Renal cortex interstitium (tissue), 11 donors: ENCODE measurements at regions not wholly inside any gene's neighbourhood (a gene's known extent, or its start where the extent isn't known, plus 50 kb on each side); places are given as distances from the start of the nearest gene placed in this dataset.
A peak's percentile ranks its signal among the peaks of the same experiment; 100 is the strongest.
"Not testable (repeated sequence)": the region's sequence is repeated elsewhere in the genome, so short reads cannot be mapped to it uniquely, and the experiment has no call there.

Experiments
- DNase-seq, 11 donors: peaks; one replicate each; pipeline ENCODE4 v3.0.0-alpha.2; 2013; ENCODE audit warnings: low read depth in 9 of 11, low spot score in 4 of 11; ENCODE audit errors: extremely low read depth in 1 of 11

DNA sequence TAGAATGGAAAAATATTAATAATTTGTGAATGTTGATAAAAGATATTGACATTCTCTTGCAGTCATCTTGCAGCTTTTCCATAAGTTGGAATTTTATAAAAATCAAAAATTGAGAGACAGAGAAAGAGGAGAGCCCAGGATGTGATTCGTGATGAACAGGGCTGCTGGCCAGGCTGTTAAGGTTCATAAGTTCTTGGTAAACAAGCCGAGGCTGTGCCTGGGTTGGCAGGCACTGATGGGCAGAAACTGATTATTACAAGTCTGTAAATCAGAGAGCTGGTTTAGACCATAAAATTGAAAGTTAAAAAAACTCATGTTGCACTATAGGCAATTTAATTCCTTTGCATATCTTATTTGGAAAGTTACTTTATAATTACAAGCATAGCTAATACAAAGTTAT is 533.7 kb downstream of the HAPSTR1 start:
- DNase-seq = peak in 4 of 11 donors; percentile 8 to 35 (median 30)

DNA sequence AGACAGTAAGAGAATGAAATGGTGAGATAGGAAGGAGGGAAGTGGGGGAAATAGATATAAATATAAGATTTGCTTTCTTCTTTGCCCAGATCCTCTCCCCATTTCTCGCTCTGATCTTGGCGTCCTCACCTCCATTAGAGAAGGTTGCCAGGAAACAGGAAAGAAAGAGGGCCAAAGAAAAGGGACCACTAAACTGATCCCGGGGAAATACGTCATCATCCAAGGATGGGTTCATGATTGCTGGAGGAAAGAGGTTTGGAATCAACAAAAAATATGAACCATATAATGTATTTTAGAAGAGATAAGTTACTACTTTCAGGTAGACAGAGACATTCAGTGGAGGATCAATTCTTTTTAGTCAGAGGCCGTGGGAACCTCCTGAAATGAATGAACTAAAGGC is 536.0 kb downstream of the HAPSTR1 start:
- DNase-seq = no peak

DNA sequence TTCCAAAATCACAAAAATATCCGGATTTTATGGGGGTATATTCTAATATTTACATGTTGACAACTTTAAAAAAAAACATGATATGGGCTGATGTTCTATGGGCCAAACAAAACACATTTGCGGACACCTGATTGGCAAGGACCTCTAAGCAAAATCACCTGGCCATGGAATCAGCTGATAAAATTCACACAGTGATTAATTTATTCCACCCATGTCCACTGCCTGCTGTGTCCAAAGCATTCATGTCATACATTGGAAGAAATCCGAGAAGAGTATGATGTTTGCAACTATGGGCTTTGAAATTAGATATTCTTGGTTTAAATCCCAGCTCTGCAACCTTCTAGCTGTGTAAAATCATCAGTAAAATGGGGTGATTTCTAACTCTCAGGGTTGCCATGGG is 538.7 kb downstream of the HAPSTR1 start:
- no peak for DNase-seq

DNA sequence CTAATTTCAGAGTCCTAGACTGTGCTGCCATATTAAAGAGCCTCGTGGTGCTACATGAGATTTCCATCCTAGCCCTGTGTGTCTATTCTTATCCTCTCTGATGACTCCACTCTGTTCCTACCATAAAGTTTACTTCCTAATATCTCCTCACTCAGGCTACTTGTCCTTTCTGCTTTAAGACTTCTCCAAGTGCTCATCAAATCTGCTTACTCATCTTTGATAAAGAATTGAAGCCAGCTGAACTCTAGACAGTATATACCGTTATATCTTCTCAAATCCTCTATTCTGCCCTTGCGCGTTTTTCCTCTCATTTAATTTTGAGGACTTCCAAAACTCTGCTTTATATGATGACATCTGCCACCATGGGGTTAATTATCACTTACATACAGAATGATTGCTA is 539.5 kb downstream of the HAPSTR1 start:
- no peak for DNase-seq

DNA sequence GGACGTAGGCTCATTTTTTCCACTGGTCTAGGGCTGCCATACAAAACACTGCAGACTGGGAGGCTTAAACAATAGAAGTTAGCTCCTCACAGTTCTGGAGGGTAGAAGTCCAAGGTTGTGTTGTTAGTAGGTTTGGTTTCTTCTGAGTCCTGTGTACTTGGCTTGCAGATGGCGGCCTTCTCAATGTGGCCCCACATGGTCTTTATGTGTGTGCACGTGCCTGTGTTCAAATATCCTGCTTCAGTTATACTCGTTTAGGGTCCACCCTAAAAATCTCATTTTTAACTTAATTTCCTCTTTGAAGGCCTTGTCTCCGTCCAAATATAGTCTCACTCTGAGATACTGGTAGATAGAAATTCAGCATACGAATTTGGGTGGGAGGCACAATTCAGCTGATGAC is 542.4 kb downstream of the HAPSTR1 start:
- DNase-seq = no peak

DNA sequence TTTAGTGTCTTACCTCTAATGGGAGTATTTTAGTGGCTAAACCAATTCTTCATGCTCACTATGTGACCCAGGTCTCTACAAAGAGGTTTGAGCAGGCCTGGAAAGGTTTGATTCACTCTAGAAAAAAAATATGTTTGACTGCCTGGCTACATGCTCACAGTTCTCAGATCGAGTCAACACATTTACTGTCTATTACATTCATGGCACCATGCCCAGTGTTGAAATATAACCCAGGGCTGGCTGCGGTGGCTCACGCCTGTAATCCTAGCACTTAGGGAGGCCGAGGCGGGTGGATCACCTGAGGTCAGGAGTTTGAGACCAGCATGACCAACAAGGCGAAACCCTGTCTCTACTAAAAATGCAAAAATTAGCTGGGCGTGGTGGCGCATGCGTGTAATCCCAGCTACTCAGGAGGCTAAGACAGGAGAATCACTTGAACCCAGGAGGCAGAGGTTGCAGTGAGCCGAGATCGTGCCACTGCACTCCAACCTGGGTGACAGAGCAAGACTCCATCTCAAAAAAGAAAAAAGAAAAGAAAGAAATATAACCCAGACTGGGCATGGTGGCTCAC is 543.8 kb downstream of the HAPSTR1 start:
- DNase-seq = not testable (repeated sequence)

DNA sequence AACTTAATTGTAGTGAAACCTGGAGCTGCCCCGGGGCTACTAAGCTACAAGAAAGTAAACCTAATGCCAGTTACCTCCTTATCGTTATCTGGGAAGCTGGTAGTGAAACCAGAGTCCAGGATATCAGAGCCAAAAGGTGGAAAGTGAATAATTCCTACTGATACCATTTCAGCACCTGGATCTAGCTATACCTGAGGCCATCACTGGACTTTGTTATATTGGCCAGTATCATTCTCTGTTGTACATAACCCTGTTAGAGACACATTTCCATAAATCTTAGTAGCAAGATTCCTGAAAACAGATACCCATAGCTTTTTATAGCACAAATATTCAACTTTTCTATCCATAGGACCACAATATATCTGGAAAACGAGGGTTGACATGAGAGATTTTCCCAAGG is 538.0 kb downstream of the GRIN2A start:
- DNase-seq = no peak

DNA sequence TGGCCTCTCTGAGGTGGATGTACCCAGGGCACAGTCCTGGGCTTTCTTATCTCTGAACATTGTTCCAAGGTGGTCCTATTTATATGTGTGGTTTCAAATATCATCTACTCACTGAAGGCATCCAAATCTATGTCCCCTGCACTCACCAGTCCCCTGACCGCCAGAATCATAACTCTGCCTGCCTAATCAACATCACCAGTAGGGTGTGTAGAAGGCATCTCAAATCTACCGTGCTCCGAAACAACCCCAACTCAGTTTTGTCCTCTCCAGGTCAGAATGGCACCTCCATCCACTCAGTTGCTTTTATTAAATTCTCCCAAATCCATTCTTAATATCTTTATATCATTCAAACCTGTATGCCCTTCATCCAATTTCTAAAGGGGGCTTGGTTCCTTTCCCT is 536.3 kb downstream of the GRIN2A start:
- no peak for DNase-seq

DNA sequence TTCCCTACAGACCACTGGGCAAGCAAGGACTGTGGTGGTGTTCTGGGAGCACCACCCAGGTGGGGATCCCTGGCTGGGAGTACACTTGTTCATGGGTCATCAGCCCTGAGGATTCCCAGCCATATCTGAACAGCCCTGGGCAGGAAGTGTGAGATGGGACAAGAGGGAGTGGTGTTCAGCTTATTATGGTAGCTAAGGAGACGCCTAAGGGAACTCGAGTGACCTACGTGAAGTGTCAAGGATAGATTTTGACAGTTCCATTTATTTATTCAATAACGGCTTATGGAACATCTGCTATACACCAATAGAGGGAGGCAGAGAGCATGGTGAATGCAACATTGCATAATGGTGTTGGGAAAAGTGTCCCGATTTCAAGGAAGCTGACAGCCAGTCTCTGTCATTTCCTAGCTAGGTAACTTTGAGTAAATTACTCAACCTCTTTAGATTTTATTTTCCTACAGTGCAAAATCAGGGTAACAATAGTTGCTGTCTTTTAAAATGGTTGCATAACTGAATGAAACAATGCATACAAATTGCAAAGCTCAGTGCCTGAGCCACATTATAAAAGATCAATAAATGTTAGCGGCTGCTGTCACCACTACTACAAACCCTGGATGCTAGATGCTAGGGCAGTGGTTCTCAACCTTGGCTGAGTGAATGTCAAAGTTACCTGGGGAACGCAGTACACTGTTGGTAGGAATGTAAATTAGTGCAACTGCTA is 534.1 kb downstream of the GRIN2A start:
- DNase-seq = peak in 1 of 11 donors; percentile 29

DNA sequence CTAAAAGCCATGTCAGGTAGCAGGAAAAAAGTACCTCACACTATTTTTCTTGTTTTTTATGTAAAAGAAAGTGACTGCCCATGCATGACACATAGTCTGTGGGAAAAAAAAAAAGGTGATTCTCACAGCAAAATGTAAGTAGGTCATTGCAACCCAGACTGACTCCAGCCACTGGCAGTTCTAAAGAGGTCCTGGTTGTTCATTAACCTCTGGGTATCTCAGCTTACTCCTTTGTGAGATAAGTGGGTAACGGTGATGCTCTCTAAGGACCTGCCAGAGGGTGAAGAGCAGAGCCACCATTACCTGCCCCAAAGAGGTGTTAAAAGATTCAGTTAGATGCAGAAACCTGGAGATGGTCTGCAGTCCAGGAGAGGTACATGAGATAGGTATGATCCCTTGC is 531.9 kb downstream of the GRIN2A start:
- DNase-seq = peak in 2 of 11 donors; percentile 26 to 35

DNA sequence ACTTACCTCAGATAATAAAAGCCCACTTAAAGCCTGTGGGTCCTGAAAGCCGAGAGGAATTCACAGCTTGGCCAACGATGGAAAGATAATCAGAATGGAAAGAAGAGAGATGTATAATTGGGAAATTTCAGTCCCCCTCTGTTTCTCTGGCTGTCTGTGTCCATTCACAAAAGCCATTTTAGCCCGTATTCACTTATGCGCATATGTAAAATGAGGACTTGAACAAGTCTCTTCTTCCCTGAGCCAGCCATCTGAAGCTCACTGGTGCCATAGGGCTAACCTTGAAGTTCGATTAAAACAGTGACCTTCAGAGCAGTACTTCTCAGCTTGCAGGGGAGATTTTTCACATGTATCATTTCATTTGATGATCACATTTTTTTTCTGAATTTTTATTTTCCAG is 527.2 kb downstream of the GRIN2A start:
- DNase-seq = no peak

DNA sequence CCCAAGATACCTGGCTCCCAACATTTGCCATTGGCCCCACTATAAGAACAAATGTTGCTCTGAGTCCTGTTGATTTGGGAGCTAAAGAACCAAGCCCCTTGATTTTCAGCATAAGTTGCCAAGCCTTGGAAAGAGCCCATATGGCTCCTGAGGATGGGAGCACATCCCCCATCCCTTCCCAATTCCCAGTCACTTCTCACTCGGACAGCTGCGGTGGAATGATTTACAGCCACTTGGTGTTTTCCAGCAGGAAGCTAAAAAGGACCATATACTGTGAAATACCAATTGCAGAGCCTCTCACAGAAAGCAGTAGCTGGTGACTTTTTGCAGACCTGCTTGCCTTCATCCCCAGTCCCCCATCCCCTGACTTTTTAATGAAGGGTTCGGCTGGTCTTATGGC is 524.6 kb downstream of the GRIN2A start:
- DNase-seq = peak in 2 of 11 donors; percentile 21 to 39

DNA sequence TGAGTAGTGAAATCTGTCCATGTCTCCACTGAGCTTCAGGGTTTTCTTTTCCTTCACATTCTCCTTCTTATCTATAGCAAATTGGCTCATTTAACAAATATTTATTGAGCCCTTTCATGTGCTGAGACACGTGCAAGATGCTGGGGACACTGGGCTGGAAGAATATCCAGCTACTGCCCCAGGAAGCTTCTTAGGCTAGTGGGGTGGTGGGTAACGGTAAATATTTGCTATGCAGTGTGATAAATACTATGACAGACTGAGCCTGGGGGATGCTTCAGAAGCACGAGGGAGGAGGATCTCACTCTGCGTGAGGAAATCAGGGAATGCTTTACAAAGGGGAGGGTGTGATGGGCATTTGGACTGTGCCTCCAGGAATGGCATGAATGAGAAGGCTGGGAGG is 524.1 kb downstream of the GRIN2A start:
- no peak for DNase-seq

DNA sequence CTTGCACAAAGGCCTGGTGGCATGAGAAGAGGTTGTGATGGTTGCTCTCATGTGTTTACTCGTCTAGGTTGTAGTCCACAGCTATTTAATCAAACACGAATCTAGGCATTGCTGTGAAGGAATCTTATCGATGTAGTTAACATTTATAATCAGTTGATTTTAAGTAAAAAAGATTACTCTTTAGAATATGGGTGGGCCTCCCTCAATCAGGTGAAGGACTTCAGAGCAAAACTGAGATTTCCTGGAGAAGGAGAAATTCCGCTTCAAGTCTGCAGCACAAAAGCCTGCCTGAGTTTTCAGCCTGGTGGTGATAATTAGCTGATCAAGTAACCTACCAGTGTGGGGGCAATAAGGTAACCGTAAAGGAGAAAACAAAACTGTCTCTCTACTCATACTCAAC is 523.6 kb downstream of the GRIN2A start:
- DNase-seq = no peak

DNA sequence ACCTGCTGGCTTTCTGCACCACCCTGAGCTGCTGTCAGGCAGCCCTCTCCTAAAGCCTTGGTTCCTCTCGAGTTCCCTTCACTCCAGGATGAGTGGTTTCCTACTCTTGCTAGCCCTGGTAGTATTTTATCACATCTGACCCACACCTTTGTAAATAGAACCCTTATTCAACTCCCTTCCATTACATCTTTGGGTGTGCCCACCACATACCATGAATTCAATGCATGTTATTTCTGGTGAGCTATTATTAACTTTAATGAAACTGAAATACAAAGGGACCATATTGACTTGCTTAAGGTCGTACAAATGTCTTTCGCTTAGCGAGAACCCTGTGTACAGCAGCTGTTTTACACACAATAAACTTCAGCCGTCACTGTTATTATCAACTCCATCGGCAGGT is 521.3 kb downstream of the GRIN2A start:
- no peak for DNase-seq

DNA sequence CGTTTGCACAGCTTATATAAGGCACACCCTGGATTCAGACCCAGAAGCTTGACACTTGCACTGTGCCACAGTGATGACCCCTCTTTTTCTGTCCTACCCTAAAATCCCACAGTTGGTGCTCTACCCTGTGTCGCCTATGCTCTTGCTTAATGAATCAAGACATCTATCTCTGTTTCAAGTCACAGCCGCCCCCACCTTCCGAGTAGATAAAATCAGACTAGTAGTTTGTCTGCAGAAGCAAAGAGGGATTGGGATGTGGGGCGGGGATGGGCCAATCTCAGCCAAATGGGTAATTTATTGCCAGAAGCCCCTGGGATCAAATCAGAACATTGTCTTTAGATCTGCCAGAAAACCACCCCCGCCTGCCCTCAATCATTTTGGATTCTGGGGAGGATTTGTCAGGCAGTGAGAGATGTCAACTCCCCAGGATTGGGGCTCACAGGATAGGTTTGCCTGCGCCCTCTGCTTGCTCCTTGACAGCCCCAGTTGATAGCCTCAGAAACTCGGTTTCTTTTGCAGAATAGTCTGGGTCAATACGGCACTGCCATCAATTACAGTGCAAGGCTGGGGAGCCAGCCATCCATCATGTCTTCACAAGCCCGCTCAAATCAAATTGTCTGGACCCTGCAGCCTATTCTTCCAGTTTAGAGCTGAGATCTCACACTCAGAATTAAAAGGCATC is 520.8 kb downstream of the GRIN2A start:
- no peak for DNase-seq

DNA sequence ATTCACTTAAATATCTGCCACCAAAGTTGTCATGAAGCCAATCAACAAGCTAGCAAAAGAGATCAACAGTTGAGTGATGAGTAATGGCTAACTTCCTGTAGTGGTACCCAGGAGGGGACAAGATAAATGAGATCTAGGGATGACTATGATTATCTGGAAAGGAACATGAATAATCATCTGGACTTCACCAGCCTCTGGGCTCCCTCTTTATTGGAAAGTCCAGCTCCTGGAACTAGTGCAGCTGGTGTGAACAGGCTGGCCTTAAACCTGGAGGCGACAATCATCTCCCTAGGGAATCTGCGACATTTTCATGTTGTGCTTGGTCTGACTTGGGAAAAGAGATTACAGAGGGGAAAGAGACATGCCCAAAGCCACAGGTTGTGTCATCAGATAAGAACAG is 518.6 kb downstream of the GRIN2A start:
- no peak for DNase-seq

DNA sequence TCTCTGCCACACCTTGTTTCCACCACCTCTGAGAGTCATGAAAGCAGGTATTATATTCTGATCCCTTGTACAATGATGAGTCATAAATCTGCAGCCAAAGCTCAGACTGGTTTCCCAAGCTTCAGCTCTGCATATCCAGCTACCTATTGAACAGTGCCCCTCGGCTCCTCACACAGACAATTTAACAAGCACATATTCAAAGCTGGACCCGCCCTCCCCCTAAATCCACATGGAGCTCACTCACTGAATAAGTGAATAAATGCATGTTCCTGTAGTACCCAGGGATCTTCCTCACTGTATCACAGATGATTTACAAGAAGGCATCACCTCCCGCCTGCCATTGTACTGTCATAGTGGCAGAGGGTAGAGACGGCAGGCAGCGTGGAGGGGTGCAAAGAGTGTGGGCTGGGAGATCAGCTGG is 516.4 kb downstream of the GRIN2A start:
- no peak for DNase-seq

DNA sequence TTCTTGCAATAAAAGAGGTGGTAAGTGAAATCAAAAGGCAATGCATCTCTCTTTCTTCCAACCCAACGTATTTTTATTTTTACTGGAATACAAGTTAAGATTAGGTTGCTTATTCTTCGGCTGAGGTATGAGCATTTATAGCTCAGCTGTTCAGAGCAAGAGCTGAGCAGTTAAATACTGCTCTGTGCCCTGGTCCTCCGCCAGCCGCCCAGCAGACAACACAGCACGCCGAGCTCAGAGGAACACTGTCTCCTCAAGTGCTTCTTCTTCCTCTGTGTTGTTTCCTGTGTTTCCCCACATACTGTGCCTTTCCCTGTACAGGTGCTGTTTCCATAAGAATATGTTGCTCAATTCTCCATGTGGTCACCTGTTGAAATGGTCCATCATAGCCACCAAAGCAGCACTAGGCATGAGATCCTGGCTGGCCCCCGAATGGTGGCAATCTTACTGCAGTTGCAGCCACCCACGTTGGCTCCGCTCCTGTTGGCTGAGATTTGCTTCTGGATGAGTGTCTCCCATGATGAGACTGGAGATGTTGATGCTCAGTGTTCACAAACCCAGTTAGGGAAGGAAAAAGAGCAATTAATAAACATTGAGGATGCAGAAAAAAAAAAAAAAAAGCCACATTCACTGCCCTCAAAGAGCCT is 515.3 kb downstream of the GRIN2A start:
- DNase-seq = no peak

DNA sequence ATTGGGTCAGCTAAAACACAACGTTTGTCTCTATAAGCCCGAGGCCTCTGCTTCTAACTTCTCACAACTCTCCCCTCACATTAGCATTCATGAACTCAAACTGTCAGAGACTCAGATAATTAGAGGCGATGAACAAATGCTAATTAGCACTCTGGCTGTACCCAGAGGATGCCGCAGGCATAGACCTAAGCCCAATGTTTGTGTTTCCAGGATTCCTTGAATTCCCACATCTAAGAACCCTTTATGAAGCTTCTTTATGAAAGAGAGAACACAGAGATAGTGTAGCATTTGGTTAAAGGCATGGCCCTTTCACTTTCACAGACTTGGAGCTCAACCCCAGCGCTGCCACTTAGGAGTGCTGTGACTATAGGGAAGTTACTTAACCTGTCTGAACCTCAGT is 512.2 kb downstream of the GRIN2A start:
- no peak for DNase-seq
